ENCODE measurements at regions not wholly inside any gene's neighbourhood (a gene's known extent, or its start where the extent isn't known, plus 50 kb on each side); places are given as distances from the start of the nearest gene placed in this dataset.

GRCh38 chr14:98226411-98226810, 1045.6 kb downstream of the BCL11B start:
- H3K36me3 ChIP-seq (replicated peaks in 1 of 2; ENCODE audit: control insufficient read depth in 1 of 2, insufficient read depth in 2 of 2, low read length in 2 of 2), result no peaks in the 10 kb centered on the region
- intact Hi-C loops (cut with micrococcal nuclease; ENCODE audit: unreplicated experiment) (no loop called here), in situ Hi-C loops (cut with HindIII; ENCODE audit: extremely low pct_ligation_motif_present, low pct_unique_long_range_greater_than_20kb) (no loop called here)
- no peaks in the 10 kb centered on the region for H4K20me1 ChIP-seq (ENCODE audit: insufficient read depth, low read length)
- H3K4me2 ChIP-seq (ENCODE audit: low read depth, low read length), result no peak overlapping the region
- H3K27me3 ChIP-seq (ENCODE audit: control insufficient read depth in 1 of 2, insufficient read depth in 2 of 2, low read length in 2 of 2), result no peaks in the 10 kb centered on the region
- ChIA-PET POLR2A (no interaction called here), CTCF (ENCODE audit: low intra/inter-chr PET ratio, low total read pairs) (no interaction called here)
- H3K9ac ChIP-seq (ENCODE audit: insufficient read depth, low read depth, low read length), result no peak overlapping the region
- DNase-seq (ENCODE audit: low spot score), result no peak
- no peak for ATAC-seq
- H3K9me3 ChIP-seq (ENCODE audit: low read length), result peaks cover 5% of the 10 kb centered on the region
- H3K79me2 ChIP-seq (ENCODE audit: insufficient read depth, low read length), result no peaks in the 10 kb centered on the region
- no peaks in the 10 kb centered on the region for H3K4me1 ChIP-seq (ENCODE audit: insufficient read depth, low read length)
- no peak overlapping the region for H3K4me3 ChIP-seq (replicated peaks in 1 of 3; ENCODE audit: insufficient read depth in 1 of 3, low read depth in 2 of 3, low read length in 3 of 3)
- WGBS (ENCODE audit: low lambda C conversion rate), result 3% methylated on average over 8 of the region's 8 CpGs
- no TSS peak for BruUV-seq (replicated peaks)
- no peak for FAIRE-seq
- no peak for TF ChIP-seq MAFG (CRISPR knock-in tag; IDR thresholded peaks at IDR 0.05)
- no peak for TF ChIP-seq REL (CRISPR knock-in tag; conservative IDR thresholded peaks at IDR 0.05)
- no peak for TF ChIP-seq ZNF549 (CRISPR knock-in tag; IDR thresholded peaks at IDR 0.05)
- TF ChIP-seq KLF15 (CRISPR knock-in tag; IDR thresholded peaks at IDR 0.05; ENCODE audit: borderline replicate concordance), result no peak
- no peak for TF ChIP-seq ZBTB21 (CRISPR knock-in tag; IDR thresholded peaks at IDR 0.05)
- TF ChIP-seq CERS6 (CRISPR knock-in tag; IDR thresholded peaks at IDR 0.05), result no peak
- TF ChIP-seq CREB1 (IDR thresholded peaks at IDR 0.05), result no peak
- no peak for TF ChIP-seq CREB1 (CRISPR knock-in tag; IDR thresholded peaks at IDR 0.05)
- TF ChIP-seq GTF3A (CRISPR knock-in tag; conservative IDR thresholded peaks at IDR 0.05), result no peak
- no peak for TF ChIP-seq ZNF674 (CRISPR knock-in tag; IDR thresholded peaks at IDR 0.05; ENCODE audit: low read depth)
- no peak overlapping the region for H2AFZ ChIP-seq (ENCODE audit: low read length)
- H3K27ac ChIP-seq (ENCODE audit: extremely low read length, insufficient read depth, low read length), result no peak overlapping the region

Data from HepG2 (cell line).